ENCODE measurements at regions not wholly inside any gene's neighbourhood (a gene's known extent, or its start where the extent isn't known, plus 50 kb on each side); places are given as distances from the start of the nearest gene placed in this dataset.

DNA sequence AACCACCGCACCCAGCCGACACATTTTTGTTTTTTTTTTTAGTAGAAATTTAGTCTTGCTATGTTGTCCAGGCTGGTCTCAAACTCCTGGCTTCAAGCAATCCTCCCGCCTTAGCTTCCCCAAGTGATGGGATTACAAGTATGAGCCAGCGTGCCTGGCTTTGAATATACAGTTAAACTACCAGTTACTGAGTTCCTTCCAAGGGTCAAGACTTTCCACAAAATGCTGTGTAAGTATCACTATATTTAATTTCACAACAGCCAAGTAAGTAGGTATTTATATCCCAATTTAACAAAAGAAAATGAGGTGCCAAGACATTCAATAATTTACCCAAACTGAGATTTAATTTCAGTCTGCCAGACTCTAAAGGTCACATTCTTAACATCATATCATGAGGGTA, 181.3 kb upstream of the TMC3 start:
- Histone ChIP-seq H4K8ac (replicated peaks; ENCODE audit: insufficient read length, low read depth, low read length) (no peak overlapping the region), H3K14ac (ENCODE audit: insufficient read depth, low read length) (no peak overlapping the region), H2AFZ (ENCODE audit: low read length) (no peak overlapping the region), H3T11ph (ENCODE audit: low read length) (no peak overlapping the region), H3K79me1 (ENCODE audit: insufficient read depth, low read depth, low read length, poor library complexity, severe bottlenecking) (no peaks in the 10 kb centered on the region), H3K4me1 (ENCODE audit: insufficient read depth, low read length) (no peaks in the 10 kb centered on the region), H4K5ac (ENCODE audit: insufficient read length, low read depth, low read length) (no peak overlapping the region), H4K20me1 (ENCODE audit: control insufficient read depth, insufficient read depth, insufficient read length) (no peaks in the 10 kb centered on the region), H3K27ac (ENCODE audit: insufficient read length, low read depth, low read length) (no peak overlapping the region), H3K4ac (ENCODE audit: low read depth, low read length) (no peak overlapping the region), H3K18ac (ENCODE audit: insufficient read length, low read depth, low read length) (no peak overlapping the region), H3K23me2 (ENCODE audit: insufficient read length, low read depth, low read length, poor library complexity, severe bottlenecking) (no peaks in the 10 kb centered on the region), H3K27me3 (ENCODE audit: insufficient read depth, low read length) (no peaks in the 10 kb centered on the region), H3K4me2 (ENCODE audit: insufficient read depth, insufficient read length, low read length) (no peak overlapping the region), H2BK15ac (ENCODE audit: low read depth, low read length) (no peak overlapping the region), H3K9ac (ENCODE audit: extremely low read depth, insufficient read length, low read length) (no peak overlapping the region), H3K79me2 (ENCODE audit: insufficient read depth, low read length) (no peaks in the 10 kb centered on the region), H2BK5ac (ENCODE audit: insufficient read length, low read length) (no peak overlapping the region), H3K56ac (ENCODE audit: insufficient read length, low read depth, low read length) (no peak overlapping the region), H2AK5ac (ENCODE audit: insufficient read length, low read length) (no peak overlapping the region), H2BK20ac (ENCODE audit: low read depth, low read length, poor library complexity, severe bottlenecking) (no peak overlapping the region), H3K9me3 (ENCODE audit: control insufficient read depth, low read depth, low read length) (no peaks in the 10 kb centered on the region), H2BK120ac (ENCODE audit: low read depth, low read length, poor library complexity, severe bottlenecking) (no peak overlapping the region), H2BK12ac (ENCODE audit: insufficient read length, low read depth, low read length) (no peak overlapping the region), H4K91ac (ENCODE audit: insufficient read length, low read depth, low read length) (no peak overlapping the region), H3K23ac (ENCODE audit: insufficient read length, low read depth, low read length) (no peak overlapping the region)
- Mint-ChIP-seq H3K4me3 (no peak overlapping the region), H3K4me1 (peaks cover 9 to 12% of the 10 kb centered on the region in 2 experiments), H3K27me3 (ENCODE audit: low read depth) (no peaks in the 10 kb centered on the region; the same call in 1 of the 2 replicates), H3K36me3 (ENCODE audit: insufficient read depth in 1 of 3, low read depth in 3 of 3) (peaks cover 0 to 3% (median 0%) of the 10 kb centered on the region in 3 experiments; a peak in 3 of 7 replicates), H3K9me3 (peaks cover 0 to 5% of the 10 kb centered on the region in 2 experiments; a peak in 3 of 5 replicates), H3K27ac (no peak overlapping the region)
- no CpG with 5 or more reads among the region's 4 CpGs for WGBS (ENCODE audit: extremely low coverage, insufficient read length, low lambda C conversion rate)
- TF ChIP-seq CTCF (conservative IDR thresholded peaks at IDR 0.05), result no peak
- no peak for DNase-seq

All from H9 (cell line).